ENCODE measurements at regions not wholly inside any gene's neighbourhood (a gene's known extent, or its start where the extent isn't known, plus 50 kb on each side); places are given as distances from the start of the nearest gene placed in this dataset.

DNA sequence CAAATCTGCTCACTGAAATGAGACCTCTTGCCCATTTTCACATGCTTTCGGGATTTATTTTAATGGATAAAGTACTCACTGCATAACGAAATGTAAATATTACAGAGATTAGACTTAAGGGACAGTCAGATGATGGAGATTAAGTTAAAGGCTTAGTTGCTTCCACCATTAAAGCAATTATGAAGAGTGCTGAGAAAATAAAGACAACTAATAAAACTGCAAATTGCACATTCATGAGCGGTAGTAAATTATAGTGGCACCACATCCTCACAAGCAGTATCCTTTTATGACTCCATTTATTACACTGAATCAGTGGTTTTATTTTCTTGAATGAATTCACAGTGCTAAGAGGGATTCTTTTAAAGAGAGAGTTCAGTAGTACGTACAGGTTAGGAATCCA is 76.2 kb upstream of the TMED7 start:
- TF ChIP-seq EZH2 (IDR thresholded peaks at IDR 0.05) (no peak), POLR2AphosphoS5 (IDR thresholded peaks at IDR 0.05; ENCODE audit: borderline replicate concordance, low read depth, low read length) (no peak)

Data from SK-N-MC (cell line).